HG03139 (cell line): ENCODE measurements at regions not wholly inside any gene's neighbourhood (a gene's known extent, or its start where the extent isn't known, plus 50 kb on each side); places are given as distances from the start of the nearest gene placed in this dataset.

Experiments
- ATAC-seq: cut with Tn5 transposase; IDR thresholded peaks from one replicate; pipeline ENCODE4 v1.9.1; 2021; ENCODE audit not compliant: unreplicated experiment

DNA sequence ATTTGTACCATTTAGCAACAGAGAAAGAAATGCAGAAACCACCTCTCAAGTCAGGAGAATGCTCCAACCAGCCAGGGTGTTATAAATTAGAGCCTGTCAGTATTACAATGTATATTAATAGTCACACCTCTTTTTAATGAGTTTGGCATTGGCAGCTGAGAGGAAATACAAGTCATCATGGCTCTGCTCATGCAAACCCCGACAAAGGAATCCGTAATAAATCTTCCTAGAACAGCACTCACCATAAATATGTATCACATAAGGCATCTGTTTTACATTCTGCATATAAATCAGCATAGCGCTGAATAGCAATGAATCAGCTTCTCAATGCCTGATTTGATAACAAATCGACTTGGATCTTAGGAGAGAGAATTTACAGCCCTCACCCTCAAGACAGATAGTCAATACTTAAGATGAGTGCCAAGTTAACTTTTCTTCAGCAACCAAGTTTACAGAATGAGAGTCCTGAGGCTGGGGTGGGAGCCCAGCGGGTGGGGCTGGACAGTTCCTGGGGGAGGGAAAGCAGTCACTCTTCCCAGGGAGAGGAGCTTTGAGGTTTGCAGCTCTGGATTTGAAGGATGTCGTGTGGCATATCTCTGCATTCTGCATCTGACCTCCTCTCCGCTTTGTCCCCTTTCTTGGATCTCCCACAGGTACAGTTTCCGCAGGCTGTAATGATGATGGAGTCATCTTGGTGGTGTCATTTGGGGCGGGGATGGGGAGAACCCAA, 1034.4 kb upstream of the NR2F2 start:
- ATAC-seq: no peak

DNA sequence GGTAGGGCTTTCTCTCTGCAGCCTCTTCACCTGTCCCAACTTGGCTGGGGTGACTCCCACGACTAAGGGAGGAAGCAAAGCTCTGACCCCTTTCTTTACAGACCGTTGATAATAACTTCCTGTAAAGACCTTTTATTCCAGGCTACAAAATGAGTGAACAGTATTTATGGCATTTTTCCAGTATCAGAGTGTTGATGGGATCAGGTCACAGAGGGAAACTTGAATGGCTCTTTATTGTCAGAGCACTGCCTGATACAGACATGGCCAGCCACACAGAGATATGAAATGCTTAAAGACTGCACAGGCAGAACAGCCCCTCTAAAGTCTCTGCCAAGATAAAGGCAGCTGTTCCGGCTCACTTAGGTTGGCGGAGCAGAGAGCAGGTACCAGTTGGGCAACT, 1033.9 kb upstream of the NR2F2 start:
- no peak for ATAC-seq

DNA sequence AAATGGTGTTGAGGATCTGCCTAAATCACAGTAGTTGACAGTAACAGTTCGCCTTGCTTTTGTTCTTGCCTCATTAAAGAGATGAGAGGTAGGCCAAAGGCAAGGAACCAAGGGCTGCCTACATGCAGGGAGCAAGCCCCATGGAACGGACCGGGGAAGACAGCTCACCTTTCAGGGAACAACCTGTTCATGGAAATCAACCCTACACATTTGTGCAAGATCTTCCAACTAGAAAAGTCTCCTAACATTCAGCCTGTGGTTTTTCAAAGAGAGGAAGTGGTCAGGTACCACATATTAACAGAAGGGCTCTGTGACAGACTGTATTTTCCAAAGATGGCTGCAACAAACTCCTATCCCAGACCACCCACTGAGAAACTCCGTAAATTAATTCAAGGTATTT, 1031.8 kb upstream of the NR2F2 start:
- no peak for ATAC-seq

DNA sequence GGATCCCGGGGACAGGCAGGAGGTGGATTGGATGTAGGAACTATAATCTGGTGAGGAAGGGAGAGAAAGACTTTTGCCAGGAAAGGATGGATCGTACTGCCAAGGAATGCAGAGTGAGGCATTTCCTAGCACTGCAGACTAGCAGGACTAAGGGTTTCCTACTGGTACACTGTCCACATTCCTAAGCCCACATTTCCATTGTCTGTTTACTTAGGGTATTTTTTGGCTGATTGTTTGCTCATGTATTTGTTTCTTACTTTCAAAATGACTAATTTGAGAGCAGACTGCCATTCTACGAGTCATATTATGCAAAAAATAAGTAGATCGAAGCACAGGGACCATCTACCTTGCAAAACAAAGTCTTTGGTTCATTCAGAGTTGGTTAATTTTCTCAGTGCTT, 1029.5 kb upstream of the NR2F2 start:
- ATAC-seq: no peak

DNA sequence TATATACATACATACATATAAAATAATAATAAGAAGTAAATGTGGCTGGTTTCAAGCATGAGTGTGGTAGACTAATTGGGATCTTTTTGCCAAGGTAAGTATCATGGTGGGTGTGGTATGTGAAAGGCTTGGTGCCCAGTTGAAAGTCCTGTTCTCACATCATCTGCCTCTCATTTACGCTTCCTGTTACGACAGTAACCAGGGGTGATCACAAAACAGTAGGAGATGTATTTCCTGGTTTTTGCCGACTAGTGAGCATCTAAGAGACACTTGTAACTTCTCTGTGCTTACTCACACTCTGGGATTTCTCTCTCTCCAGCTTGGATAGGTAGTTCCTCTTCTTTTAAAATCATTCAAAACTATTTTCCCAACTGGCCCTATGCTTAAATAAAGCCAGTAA, 1028.3 kb upstream of the NR2F2 start:
- ATAC-seq: no peak

DNA sequence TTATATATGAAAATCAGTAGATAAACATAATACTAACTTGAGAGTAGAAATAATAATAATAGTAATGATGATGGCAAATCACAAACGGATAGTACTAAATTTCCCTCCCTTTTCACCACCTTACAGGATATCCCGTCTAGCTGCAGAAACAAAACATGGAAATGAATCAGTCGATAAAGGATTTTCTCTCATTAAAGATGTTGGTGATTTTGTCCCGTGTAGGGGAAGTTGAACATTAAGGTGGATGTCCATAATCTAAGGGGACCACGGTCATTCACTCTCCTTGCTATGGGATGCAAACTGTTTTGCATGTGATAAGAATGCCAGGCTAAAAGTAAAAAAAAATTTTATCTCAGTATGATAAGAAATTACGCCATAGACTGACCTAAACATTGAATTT, 1027.7 kb upstream of the NR2F2 start:
- ATAC-seq: no peak

DNA sequence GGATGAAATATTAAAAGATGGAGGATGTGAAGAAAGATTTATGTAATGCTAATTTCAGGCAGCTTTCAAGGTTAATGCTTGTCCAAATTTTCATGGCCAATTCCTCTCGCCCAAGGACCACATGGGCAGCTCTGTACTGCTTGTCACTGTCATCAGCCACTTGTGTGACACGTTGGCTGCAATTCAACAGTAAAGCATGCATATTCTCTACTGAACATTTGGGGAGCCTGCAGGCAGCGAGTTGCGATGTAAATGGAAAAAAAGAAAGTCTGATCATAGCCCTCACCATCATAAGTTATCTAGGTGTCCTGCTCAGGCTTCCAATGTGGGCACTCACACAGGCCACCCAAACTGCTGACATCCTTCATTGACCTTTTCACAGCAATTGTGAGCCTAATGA, 1026.8 kb upstream of the NR2F2 start:
- no peak for ATAC-seq

DNA sequence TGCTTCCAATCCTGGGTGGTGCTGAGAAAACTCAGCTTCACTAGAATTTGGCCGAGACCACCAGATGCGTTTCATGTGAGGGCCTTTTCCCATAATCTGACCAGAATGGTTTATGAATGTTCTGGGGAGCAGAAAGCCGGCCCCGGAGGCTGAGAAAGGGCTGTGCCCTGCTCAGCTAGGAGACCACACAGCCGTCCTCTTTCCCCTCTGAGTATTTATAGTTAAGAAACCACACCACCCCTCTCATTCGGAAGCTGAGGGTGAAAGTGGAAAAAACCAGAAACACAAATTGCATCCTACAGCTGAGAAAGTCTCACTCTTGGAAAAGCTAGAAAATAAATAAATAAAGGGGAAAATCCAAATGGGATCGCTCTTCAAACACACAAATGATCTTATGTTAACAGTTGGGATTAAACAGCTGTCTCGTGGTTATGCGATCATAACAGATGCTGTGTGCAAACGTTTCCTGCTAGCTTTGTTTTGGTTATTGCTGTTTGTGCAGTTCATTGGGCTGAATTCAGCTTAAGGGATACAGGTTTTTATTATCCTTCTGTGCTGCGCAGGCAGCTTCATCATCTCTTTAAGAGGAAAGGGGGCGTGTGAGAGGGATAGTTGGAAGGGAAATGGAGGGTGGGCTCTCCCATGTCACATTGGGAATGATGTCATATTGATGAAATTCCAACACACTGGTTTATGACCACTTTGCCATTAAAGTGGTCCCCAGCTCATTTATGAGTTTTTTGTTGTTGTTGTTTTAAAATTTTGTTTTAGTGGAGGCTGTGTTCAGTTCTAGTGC, 1026.2 kb upstream of the NR2F2 start:
- ATAC-seq: no peak

DNA sequence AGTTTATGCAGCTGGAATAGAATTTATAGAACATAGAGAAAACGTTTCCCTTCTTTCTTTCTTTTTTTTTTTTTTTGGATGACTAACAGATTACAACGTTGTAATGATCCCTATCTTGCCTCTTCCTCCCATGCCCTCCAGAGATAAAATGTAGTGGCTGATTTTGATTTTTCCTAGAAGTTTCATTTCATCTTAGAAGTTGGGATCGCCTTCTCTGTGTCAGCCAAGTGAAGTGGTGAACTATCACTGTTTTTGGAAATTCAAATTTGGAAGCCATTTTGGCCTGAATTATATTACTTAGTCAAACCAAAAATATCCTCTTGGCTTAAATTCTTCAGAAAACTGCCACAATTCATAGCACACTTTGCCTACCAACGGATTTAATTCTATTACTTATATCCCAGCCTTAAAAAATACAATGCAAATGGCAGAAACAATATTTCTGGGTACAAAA, 1025.5 kb upstream of the NR2F2 start:
- no peak for ATAC-seq

DNA sequence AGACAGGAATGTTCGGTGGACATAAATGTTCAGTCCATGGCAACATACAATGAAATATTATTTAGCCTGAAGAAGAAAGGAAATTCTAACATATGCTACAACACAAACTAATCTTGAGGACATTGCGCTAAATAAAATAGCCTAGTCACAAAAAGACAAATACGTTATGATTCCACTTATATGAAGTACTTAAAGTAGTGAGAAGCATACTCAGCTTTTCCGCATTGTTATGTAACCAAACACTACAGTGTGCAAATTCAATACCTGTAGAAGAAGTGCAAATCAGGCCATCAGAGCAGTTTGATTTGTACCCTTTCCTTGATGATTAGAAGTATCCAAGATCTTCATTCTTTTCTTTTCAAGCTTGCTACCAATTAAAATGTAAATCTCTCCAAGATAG, 1023.4 kb upstream of the NR2F2 start:
- ATAC-seq: no peak

DNA sequence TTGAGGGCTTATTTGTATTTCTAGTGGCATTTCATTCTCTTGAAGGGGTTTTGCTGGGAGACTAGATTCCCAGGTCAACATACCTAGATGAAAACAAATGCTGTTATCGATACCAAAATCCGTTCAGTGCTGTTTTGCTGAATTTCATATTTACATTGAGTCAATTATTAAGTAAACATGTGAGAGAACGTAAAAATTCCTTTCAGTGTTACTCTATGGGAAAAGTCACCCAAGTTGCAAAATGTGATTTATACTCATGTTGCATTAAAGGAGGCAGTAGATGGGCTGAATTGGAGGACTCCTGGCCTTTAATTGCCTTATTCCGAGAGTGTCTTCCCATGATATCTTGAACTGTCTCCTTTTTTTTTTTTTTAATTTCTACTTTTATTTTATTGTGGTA, 1011.3 kb upstream of the NR2F2 start:
- no peak for ATAC-seq

DNA sequence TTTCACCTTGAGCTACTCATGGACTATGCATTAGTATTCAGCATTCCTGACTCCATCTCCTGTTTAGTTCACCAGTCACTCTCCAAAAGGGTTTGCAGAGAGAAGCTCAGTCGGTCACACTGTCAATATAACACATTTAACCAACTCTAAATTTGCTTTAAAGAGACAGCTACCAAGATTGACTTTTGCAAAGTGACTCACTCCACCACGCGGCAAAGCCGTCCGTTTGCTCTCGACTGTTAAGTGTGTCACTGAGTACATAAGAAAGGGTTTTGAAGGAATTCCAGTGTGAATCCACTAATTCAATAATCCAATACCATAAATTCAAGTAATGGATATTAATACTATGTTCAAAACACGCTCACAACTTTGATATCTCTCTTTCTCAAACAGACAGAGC, 1006.7 kb upstream of the NR2F2 start:
- no peak for ATAC-seq

DNA sequence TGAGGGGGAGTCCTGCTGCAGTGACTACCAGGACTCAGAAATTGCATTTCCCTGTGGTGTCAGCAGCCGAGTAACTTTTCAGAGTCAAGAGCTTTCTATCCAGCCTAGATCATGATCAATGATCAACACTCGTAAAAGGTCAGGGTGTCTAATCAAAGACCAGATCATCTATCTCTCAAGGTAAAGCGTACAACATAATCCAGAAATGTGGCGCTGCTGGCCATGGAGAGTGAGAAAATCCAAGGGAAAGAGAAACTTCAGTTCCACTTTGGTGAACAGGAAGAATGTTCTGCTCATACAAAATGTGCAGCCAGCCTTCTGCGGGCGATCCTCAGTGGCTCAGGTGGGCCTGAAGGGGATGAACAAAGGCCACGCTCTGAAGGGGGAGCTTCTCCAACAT, 1005.8 kb upstream of the NR2F2 start:
- no peak for ATAC-seq

DNA sequence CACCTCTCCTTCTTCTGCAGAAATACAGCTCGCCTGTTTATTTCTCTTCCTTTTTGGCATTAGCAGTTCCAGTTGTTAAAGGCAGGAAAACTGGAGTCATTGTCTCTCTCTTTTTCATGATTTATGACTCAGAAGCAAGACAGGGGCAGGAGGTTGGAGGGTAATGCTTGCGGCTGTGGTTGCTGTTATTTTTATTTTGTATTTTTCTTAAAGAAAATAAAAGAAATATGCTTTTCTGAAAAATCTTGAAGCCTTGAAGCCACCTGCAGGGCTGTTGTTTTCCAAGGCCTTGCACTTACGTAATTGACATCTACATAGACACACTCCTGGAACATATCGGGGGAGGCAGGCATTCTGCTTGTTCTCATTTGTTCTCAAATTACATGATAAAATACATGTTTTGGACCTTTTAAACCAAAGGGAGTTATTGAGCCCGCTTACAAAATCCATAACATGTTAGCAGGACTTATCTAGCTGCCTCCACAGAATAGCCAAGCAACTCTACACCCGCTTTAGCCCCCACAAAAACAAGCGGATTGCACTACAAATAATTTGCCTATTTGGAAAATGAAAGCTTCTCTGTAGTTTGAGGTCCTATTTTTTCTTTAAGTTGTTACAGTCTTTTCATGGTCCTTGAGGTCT, 1004.6 kb upstream of the NR2F2 start:
- no peak for ATAC-seq

DNA sequence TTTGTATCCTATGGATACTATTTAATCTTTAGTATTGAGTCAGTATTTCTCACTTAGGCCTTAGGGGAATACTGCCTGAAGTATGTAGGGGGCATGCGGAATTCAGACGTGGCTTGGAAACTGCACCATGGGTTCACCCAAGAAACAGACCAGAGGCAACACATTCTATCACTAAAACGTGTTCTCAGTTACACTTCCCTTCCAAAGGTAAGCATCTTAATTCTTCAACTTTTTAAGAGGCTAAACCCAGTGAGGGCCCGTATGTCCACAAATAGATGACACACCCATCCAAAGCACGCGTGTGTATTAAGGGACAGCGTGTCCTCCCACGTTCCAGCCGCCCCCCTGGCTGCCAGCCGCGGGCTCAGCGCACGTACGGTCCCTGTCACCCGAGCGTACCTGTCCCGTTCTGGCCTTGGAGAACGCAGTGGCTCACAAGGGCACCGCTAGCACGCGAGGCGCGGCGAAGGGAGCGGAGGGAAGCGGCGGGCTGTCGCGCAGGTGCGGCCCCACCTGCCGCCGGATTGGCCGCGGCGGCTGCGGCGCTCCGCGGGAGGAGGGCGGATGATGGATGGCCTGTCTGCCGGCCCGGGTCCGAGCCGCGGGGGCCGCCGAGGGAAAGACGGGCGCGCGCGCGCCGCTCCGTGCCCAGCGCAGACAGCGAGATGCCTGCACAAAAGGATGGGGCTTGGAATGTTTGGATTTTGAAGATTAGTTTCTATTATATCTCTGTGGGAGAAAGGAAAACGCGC, 1003.9 kb upstream of the NR2F2 start:
- ATAC-seq: no peak

DNA sequence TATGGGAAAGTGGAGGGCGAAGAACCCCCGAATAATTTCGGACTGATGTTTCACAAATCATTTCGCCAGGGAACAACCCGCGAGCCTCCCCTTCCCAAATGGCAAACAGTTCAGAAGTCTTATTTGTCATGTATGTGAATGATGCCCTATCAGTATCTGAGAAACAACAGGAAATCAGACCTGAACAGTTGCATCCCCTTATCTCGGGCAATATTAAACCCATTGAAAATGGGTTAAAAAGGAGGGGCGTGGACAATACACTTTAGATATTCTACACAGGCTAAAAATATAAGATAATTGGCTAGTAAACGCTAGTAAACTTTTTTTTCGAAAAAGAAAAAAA, 1003.3 kb upstream of the NR2F2 start:
- no peak for ATAC-seq

DNA sequence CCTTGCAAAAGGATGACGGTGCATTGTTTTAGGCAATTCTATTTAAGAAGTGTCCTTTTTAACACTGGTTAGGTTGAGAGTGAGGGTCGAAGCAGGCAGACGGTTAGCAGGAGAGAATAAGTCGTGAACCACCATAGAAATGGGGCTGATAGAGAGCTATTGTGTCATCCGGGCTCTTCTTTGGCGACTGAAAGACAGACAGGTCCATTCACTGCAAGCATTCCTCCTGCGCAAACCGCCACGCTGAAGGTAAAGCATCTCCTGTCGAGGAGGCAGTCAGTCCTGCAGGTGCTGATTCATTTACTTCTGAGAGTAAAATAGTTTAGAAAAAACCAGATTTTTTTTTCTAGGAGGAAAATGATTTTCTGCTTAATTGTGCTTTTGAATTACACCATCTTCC, 1002.8 kb upstream of the NR2F2 start:
- ATAC-seq: no peak

DNA sequence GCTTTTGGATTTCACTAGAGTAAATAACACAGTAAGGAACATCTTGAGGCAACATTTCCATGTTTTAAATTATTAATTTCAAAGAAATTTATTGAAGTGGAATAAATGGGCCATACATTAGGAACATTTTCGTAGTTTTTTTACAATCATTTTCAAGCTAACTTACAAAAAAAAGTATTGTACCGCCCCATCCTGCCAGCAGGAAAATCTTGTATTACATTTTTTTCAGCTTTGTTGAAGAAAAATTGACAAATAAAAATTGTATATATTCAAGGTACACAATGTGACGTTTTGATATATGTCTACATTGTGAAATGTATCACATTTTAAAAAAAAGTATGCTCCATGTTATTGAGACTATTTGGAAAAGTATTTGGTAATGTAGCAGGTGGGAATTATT, 1001.9 kb upstream of the NR2F2 start:
- no peak for ATAC-seq

DNA sequence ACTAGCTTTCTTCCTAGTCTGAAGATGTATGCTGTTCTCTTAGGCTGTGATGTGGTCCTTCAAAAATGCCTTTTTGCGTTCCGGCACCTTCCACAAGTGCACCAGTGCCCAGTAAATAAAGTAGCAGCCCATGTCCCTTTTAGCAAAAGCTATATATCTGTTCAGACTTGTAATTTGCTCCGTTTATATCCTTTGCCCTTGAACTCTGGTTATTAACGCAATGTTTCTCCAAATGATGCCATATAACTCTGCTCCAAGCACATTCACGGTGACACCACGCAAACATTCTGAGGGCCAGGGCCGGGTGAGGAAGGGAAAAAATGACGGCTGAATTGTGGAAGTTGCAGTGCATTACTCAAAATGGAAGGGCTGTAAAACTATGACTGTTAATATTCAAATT, 1001.1 kb upstream of the NR2F2 start:
- ATAC-seq: no peak

DNA sequence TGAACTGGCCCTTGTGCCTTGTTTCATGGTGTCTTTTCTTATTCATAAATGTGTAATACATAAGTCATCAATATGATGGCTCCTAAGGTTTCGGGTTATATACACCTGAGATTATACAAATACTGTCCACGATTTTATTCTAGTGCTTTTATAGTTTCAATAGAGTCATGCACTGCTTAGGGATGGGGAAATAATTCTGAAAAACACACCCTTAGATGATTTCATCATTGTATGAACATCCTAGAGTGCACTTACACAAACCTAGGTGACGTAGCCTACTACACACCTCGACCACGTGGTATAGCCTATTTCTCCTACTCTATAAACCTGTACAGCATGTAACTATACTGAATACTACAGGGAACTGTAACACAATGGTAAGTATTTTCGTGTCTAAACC, 988.8 kb upstream of the NR2F2 start:
- ATAC-seq: no peak

DNA sequence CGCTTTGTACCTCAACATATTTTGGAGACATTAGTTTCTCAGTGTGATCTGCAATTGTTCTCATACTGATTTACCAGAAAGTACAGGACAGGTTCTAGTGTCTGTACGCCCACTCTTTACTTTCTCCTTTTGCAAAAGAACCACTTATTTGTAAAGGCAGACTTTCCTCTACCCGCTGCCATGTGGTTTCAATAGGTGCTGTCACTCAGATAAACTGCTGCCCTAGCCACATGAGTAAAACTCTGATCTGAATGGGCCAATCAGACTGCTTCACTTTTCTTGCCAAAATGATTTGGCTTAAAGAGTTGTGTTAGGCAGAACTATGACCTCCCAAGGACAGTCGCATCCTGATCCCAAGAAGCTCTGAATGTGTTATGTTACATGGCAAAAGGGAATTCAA, 984.6 kb upstream of the NR2F2 start:
- no peak for ATAC-seq
